H1 (cell line): ENCODE measurements at regions not wholly inside any gene's neighbourhood (a gene's known extent, or its start where the extent isn't known, plus 50 kb on each side); places are given as distances from the start of the nearest gene placed in this dataset.

Experiments
- CTCF ChIA-PET: fragments of 300-600 bp; sonication (Branson Sonifier 250); formaldehyde crosslinking; loops from one replicate; lab custom pipeline; 2021; ENCODE audit not compliant: partially characterized antibody; lab: Charles Lee
- POLR2A ChIA-PET: fragments of 300-600 bp; sonication (Branson Sonifier 250); formaldehyde crosslinking; loops from one replicate; lab custom pipeline; 2021; ENCODE audit warnings: inconsistent platforms; ENCODE audit not compliant: partially characterized antibody; lab: Charles Lee
- DNase-seq, 2 experiments: peaks; one replicate each; pipeline versions ENCODE4 v3.0.0 to v3.0.0-alpha.2; 2010 to 2022; ENCODE audit warnings: low spot score in 2 of 2, low read depth in 1 of 2, mixed read lengths in 1 of 2
- FAIRE-seq: peaks from 2 replicates; lab custom pipeline; 2011; peaks lifted over from hg19 to GRCh38; lab: Jason Lieb, UNC
- H2AFZ ChIP-seq: 2 replicates; pipeline ENCODE4 v1.8.1; 2012; ENCODE audit warnings: low read length, inconsistent platforms
- H2AK5ac ChIP-seq: 2 replicates; pipeline ENCODE4 v1.6.1; 2013; ENCODE audit warnings: low read depth, low read length
- H2BK120ac ChIP-seq: replicated peaks from 2 replicates; pipeline ENCODE3; 2013; ENCODE audit warnings: low read depth, low read length, inconsistent platforms
- H2BK12ac ChIP-seq: 2 replicates; pipeline ENCODE4 v1.6.1; 2013; ENCODE audit warnings: low read depth, low read length
- H2BK15ac ChIP-seq: 2 replicates; pipeline ENCODE4 v1.6.1; 2013; ENCODE audit warnings: low read length
- H2BK20ac ChIP-seq: 2 replicates; pipeline ENCODE4 v1.6.1; 2013; ENCODE audit warnings: low read length
- H2BK5ac ChIP-seq: 2 replicates; pipeline ENCODE4 v1.6.1; 2013; ENCODE audit warnings: low read depth, low read length
- H3K14ac ChIP-seq: 2 replicates; pipeline ENCODE4 v1.6.1; 2013; ENCODE audit warnings: inconsistent platforms; ENCODE audit not compliant: insufficient read length
- H3K18ac ChIP-seq: 2 replicates; pipeline ENCODE4 v1.6.1; 2013; ENCODE audit warnings: low read length; ENCODE audit errors: extremely low read depth
- H3K23ac ChIP-seq: 2 replicates; pipeline ENCODE4 v1.6.1; 2013; ENCODE audit warnings: inconsistent platforms; ENCODE audit not compliant: insufficient read length
- H3K23me2 ChIP-seq: 2 replicates; pipeline ENCODE4 v1.6.1; 2013; ENCODE audit warnings: low read depth, low read length
- H3K27ac ChIP-seq: 2 replicates; pipeline ENCODE4 v1.6.1; 2011; ENCODE audit warnings: low read depth, low read length, inconsistent platforms
- H3K27me3 ChIP-seq, 4 experiments: replicated peaks in 1 of 4; 1 replicate in 1 of 4; 2 replicates in 3 of 4; pipeline versions ENCODE4 v1.6.1 to v1.8.1; 2011 to 2013; ENCODE audit warnings: low read length in 3 of 4, mild to moderate bottlenecking in 3 of 4, inconsistent platforms in 2 of 4, mixed read lengths in 2 of 4, moderate library complexity in 1 of 4; ENCODE audit not compliant: control insufficient read depth in 3 of 4, insufficient read depth in 3 of 4; ENCODE audit errors: extremely low read depth in 1 of 4
- H3K36me3 ChIP-seq, 4 experiments: 2 replicates each; pipeline versions ENCODE4 v1.6.1 to v1.8.1; 2011 to 2013; ENCODE audit warnings: mild to moderate bottlenecking in 4 of 4, low read length in 3 of 4, moderate library complexity in 2 of 4, control low read depth in 1 of 4, inconsistent platforms in 1 of 4; ENCODE audit not compliant: insufficient read depth in 4 of 4, control insufficient read depth in 2 of 4
- H3K4ac ChIP-seq: replicated peaks from 2 replicates; pipeline ENCODE3; 2013; ENCODE audit warnings: low read length, low read depth, mixed read lengths, inconsistent platforms; ENCODE audit not compliant: insufficient read length
- H3K4me1 ChIP-seq, 4 experiments: replicated peaks in 1 of 4; 1 replicate in 1 of 4; 2 replicates in 3 of 4; pipeline versions ENCODE4 v1.6.1 to v1.8.1; 2011 to 2013; ENCODE audit warnings: low read length in 3 of 4, inconsistent platforms in 2 of 4, mixed read lengths in 1 of 4; ENCODE audit not compliant: insufficient read depth in 4 of 4, control insufficient read depth in 3 of 4
- H3K4me2 ChIP-seq, 2 experiments: 2 replicates each; pipeline versions ENCODE4 v1.6.1 to v1.8.1; 2011 to 2013; ENCODE audit warnings: low read depth in 2 of 2, low read length in 2 of 2, control low read depth in 1 of 2, inconsistent platforms in 1 of 2, mild to moderate bottlenecking in 1 of 2; ENCODE audit not compliant: insufficient read depth in 1 of 2
- H3K4me3 ChIP-seq, 4 experiments: fragments of 200-600, 300-600 bp in 1 of 4; sonication (generic), shearing (Covaris generic), sonication (Bioruptor Twin) in 1 of 4; 2 replicates each; pipeline versions ENCODE4 v1.5.1 to v1.8.1; 2011 to 2016; ENCODE audit warnings: low read length in 4 of 4, low read depth in 3 of 4, control low read depth in 2 of 4, inconsistent platforms in 2 of 4, mild to moderate bottlenecking in 2 of 4, mixed read lengths in 1 of 4, moderate library complexity in 1 of 4; ENCODE audit not compliant: insufficient read depth in 2 of 4; ENCODE audit errors: extremely low read depth in 1 of 4
- H3K56ac ChIP-seq: replicated peaks from 2 replicates; pipeline ENCODE3; 2013; ENCODE audit warnings: low read depth, mild to moderate bottlenecking, mixed read lengths, low read length, inconsistent platforms; ENCODE audit not compliant: insufficient read length
- H3K79me1 ChIP-seq: 2 replicates; pipeline ENCODE4 v1.6.1; 2013; ENCODE audit warnings: low read depth, low read length, control low read depth
- H3K79me2 ChIP-seq, 2 experiments: 2 replicates each; pipeline versions ENCODE4 v1.6.1 to v1.8.1; 2012 to 2013; ENCODE audit warnings: low read length in 2 of 2, mild to moderate bottlenecking in 2 of 2, inconsistent platforms in 1 of 2; ENCODE audit not compliant: insufficient read depth in 2 of 2, control insufficient read depth in 1 of 2
- H3K9ac ChIP-seq, 4 experiments: replicated peaks in 1 of 4; 1 replicate in 1 of 4; 2 replicates in 3 of 4; pipeline versions ENCODE4 v1.6.1 to v1.8.1; 2011 to 2013; ENCODE audit warnings: low read depth in 3 of 4, low read length in 3 of 4, control low read depth in 2 of 4, mild to moderate bottlenecking in 2 of 4, moderate library complexity in 2 of 4, inconsistent platforms in 1 of 4; ENCODE audit errors: extremely low read depth in 1 of 4
- H3K9me3 ChIP-seq, 2 experiments: 2 replicates each; pipeline versions ENCODE4 v1.6.1 to v1.8.1; 2012 to 2013; ENCODE audit warnings: mild to moderate bottlenecking in 2 of 2, moderate library complexity in 2 of 2, control low read depth in 1 of 2, inconsistent platforms in 1 of 2, low read depth in 1 of 2, low read length in 1 of 2, mixed read lengths in 1 of 2; ENCODE audit not compliant: insufficient read depth in 2 of 2
- H4K20me1 ChIP-seq, 2 experiments: replicated peaks in 1 of 2; 2 replicates each; pipeline versions ENCODE3 to v1.8.1; 2011 to 2013; ENCODE audit warnings: inconsistent platforms in 2 of 2, low read length in 2 of 2, mild to moderate bottlenecking in 1 of 2; ENCODE audit not compliant: insufficient read depth in 2 of 2, control insufficient read depth in 1 of 2
- H4K5ac ChIP-seq: 2 replicates; pipeline ENCODE4 v1.6.1; 2013; ENCODE audit warnings: low read length, low read depth, mixed read lengths, inconsistent platforms; ENCODE audit not compliant: insufficient read length
- H4K8ac ChIP-seq: 2 replicates; pipeline ENCODE4 v1.8.0; 2013; ENCODE audit warnings: mild to moderate bottlenecking, moderate library complexity, low read length, inconsistent platforms; ENCODE audit not compliant: insufficient read depth; ENCODE audit errors: extremely low read depth
- H4K91ac ChIP-seq: replicated peaks from 2 replicates; pipeline ENCODE3; 2013; ENCODE audit warnings: low read length, mixed read lengths, inconsistent platforms; ENCODE audit not compliant: insufficient read length
- CEBPB ChIP-seq: IDR thresholded peaks from 2 replicates; pipeline ENCODE4 v1.6.1; 2012; ENCODE audit warnings: low read depth, low read length
- GABPA ChIP-seq: IDR thresholded peaks from 2 replicates; pipeline ENCODE4 v1.6.1; 2011; ENCODE audit warnings: mild to moderate bottlenecking, low read length, moderate library complexity, borderline replicate concordance; ENCODE audit not compliant: insufficient read depth
- JUN ChIP-seq: IDR thresholded peaks from 2 replicates; pipeline ENCODE4 v1.6.1; 2011; ENCODE audit warnings: low read depth, mild to moderate bottlenecking, improper control_type of control experiment, low read length
- PHF8 ChIP-seq: fragments of 200-600 bp; sonication (generic); conservative IDR thresholded peaks from 2 replicates; pipeline ENCODE4 v1.7.1; 2012; ENCODE audit warnings: low read depth, mild to moderate bottlenecking, inconsistent platforms, low read length, moderate library complexity
- POLR2A ChIP-seq, 2 experiments: IDR thresholded peaks; 1 replicate in 1 of 2; 2 replicates in 1 of 2; pipeline ENCODE4 v1.6.1; 2011; ENCODE audit warnings: low read depth in 2 of 2, low read length in 2 of 2, mild to moderate bottlenecking in 2 of 2; ENCODE audit errors: control extremely low read depth in 1 of 2
- POLR2AphosphoS5 ChIP-seq: IDR thresholded peaks from 2 replicates; pipeline ENCODE4 v1.6.1; 2011; ENCODE audit warnings: low read depth, low read length
- RAD21 ChIP-seq, 2 experiments: IDR thresholded peaks in 1 of 2; conservative IDR thresholded peaks in 1 of 2; 2 replicates each; pipeline ENCODE4 v1.6.1; 2011; ENCODE audit warnings: low read depth in 2 of 2, low read length in 2 of 2, improper control_type of control experiment in 1 of 2, inconsistent platforms in 1 of 2, mild to moderate bottlenecking in 1 of 2, moderate library complexity in 1 of 2
- RFX5 ChIP-seq: IDR thresholded peaks from 2 replicates; pipeline ENCODE4 v1.6.1; 2011; ENCODE audit warnings: low read depth, low read length, improper control_type of control experiment, borderline replicate concordance
- TEAD4 ChIP-seq: IDR thresholded peaks from 2 replicates; pipeline ENCODE4 v1.6.1; 2012; ENCODE audit warnings: low read depth, low read length, inconsistent platforms, mixed read lengths
- USF2 ChIP-seq: IDR thresholded peaks from 2 replicates; pipeline ENCODE4 v1.6.1; 2011; ENCODE audit warnings: low read length, improper control_type of control experiment
- YY1 ChIP-seq: IDR thresholded peaks from 2 replicates; pipeline ENCODE4 v1.6.1; 2011; ENCODE audit warnings: low read depth, mild to moderate bottlenecking, low read length
- WGBS, 2 experiments: shearing (Covaris generic) in 1 of 2; methylation state at CpG; one replicate each; pipeline versions ENCODE4 v1.1.6 to v1.1.7; 2013 to 2015; ENCODE audit warnings: low lambda C conversion rate in 2 of 2, mixed read lengths in 2 of 2, inconsistent platforms in 1 of 2, low coverage in 1 of 2, missing lambda C conversion rate in 1 of 2; ENCODE audit not compliant: insufficient replicate concordance in 2 of 2, insufficient coverage in 1 of 2, insufficient read length in 1 of 2; ENCODE audit errors: extremely low coverage in 1 of 2, missing lambda C conversion rate in 1 of 2; 5-methylcytosine and 5-hydroxymethylcytosine counted together

- Histone ChIP-seq H3K4me2 (no peak overlapping the region), H3K36me3 (no peaks in the 10 kb centered on the region), H3K14ac (no peak overlapping the region), H3K79me2 (no peaks in the 10 kb centered on the region), H2BK120ac (no peak overlapping the region), H3K4ac (no peak overlapping the region), H3K56ac (no peak overlapping the region), H3K23ac (no peak overlapping the region), H3K23me2 (no peaks in the 10 kb centered on the region), H4K20me1 (no peaks in the 10 kb centered on the region), H3K9ac (no peak overlapping the region), H3K4me3 (no peak overlapping the region), H2AK5ac (no peak overlapping the region), H3K18ac (no peak overlapping the region; the same call in 1 of the 2 replicates), H2BK20ac (no peak overlapping the region), H3K79me1 (no peaks in the 10 kb centered on the region), H3K9me3 (peaks cover 3 to 7% of the 10 kb centered on the region in 2 experiments; a peak in 3 of 4 replicates), H2AFZ (no peak overlapping the region), H3K27ac (no peak overlapping the region), H3K4me1 (no peaks in the 10 kb centered on the region), H3K27me3 (no peaks in the 10 kb centered on the region), H2BK5ac (no peak overlapping the region), H2BK15ac (no peak overlapping the region), H4K5ac (no peak overlapping the region), H2BK12ac (no peak overlapping the region), H4K8ac (no peak overlapping the region), H4K91ac (no peak overlapping the region)
- 91% methylated on average over 3 of the region's 3 CpGs; no CpG with 5 or more reads in 1 of the 2 experiments for WGBS, 2 experiments
- no peak for FAIRE-seq
- TF ChIP-seq RFX5 (no peak), POLR2A (IDR thresholded peaks at IDR 0.05; ENCODE audit: control extremely low read depth in 1 of 2, low read depth in 2 of 2, low read length in 2 of 2) (no peak), CEBPB (no peak), TEAD4 (no peak), USF2 (no peak), PHF8 (no peak), RAD21 (IDR thresholded peaks at IDR 0.05 in 1 of 2, conservative IDR thresholded peaks at IDR 0.05 in 1 of 2; ENCODE audit: low read depth in 2 of 2, low read length in 2 of 2) (no peak), POLR2AphosphoS5 (no peak), YY1 (no peak), GABPA (no peak), JUN (no peak)
- POLR2A ChIA-PET = no interaction called here
- CTCF ChIA-PET = no interaction called here
- DNase-seq = no peak
Observed at GRCh38 chr15:72958634-72959033, 93.6 kb upstream of the NEO1 start.
